ENCODE measurements at regions not wholly inside any gene's neighbourhood (a gene's known extent, or its start where the extent isn't known, plus 50 kb on each side); places are given as distances from the start of the nearest gene placed in this dataset.

- ChIA-PET CTCF (no interaction called here), POLR2A (no interaction called here)
- ATAC-seq (no peak), DNase-seq (ENCODE audit: low spot score) (no peak)
- peaks cover 9% of the 10 kb centered on the region for H3K9me3 Mint-ChIP-seq
- H3K27ac Mint-ChIP-seq, result no peak overlapping the region
- H3K4me1 Mint-ChIP-seq, result no peaks in the 10 kb centered on the region
- H3K36me3 Mint-ChIP-seq, result 0 out of 2 replicates have a peak, but pooled peaks cover 2% of the 10 kb centered on the region
- no peak overlapping the region for H3K4me3 Mint-ChIP-seq
- no peaks in the 10 kb centered on the region; the same call in 1 of the 2 replicates for H3K27me3 Mint-ChIP-seq (ENCODE audit: low read depth)
- TF ChIP-seq ZNF232 (CRISPR knock-in tag; IDR thresholded peaks at IDR 0.05) (no peak), NR3C1 (CRISPR knock-in tag; conservative IDR thresholded peaks at IDR 0.05; ENCODE audit: low read depth) (no peak), FOXP4 (CRISPR knock-in tag; IDR thresholded peaks at IDR 0.05) (no peak), USF1 (CRISPR knock-in tag; IDR thresholded peaks at IDR 0.05) (no peak), ZSCAN18 (CRISPR knock-in tag; IDR thresholded peaks at IDR 0.05) (no peak), ZBTB21 (CRISPR knock-in tag; IDR thresholded peaks at IDR 0.05; ENCODE audit: borderline replicate concordance) (no peak), CREB1 (CRISPR knock-in tag; IDR thresholded peaks at IDR 0.05) (no peak), RELA (CRISPR knock-in tag; IDR thresholded peaks at IDR 0.05; ENCODE audit: borderline replicate concordance) (no peak)
Measured at GRCh38 chr12:46998811-46999368, 80.5 kb upstream of the PCED1B start.

GRCh38 chr12:47004634-47005033, 74.8 kb upstream of the PCED1B start:
- ChIA-PET CTCF (no interaction called here), POLR2A (no interaction called here)
- Mint-ChIP-seq H3K27me3 (ENCODE audit: low read depth) (no peaks in the 10 kb centered on the region), H3K36me3 (no peaks in the 10 kb centered on the region), H3K4me3 (no peak overlapping the region), H3K27ac (no peak overlapping the region), H3K9me3 (peaks cover 4% of the 10 kb centered on the region; the same call in 1 of the 2 replicates), H3K4me1 (no peaks in the 10 kb centered on the region)
- DNase-seq (ENCODE audit: low spot score) (no peak), ATAC-seq (no peak)
- no peak for TF ChIP-seq EMX1 (CRISPR knock-in tag; IDR thresholded peaks at IDR 0.05)
- no peak for TF ChIP-seq JUN (CRISPR knock-in tag; IDR thresholded peaks at IDR 0.05)
- no peak for TF ChIP-seq AR (CRISPR knock-in tag; IDR thresholded peaks at IDR 0.05)
- TF ChIP-seq RORB (CRISPR knock-in tag; IDR thresholded peaks at IDR 0.05), result no peak
- TF ChIP-seq HMGA2 (CRISPR knock-in tag; IDR thresholded peaks at IDR 0.05), result no peak
- TF ChIP-seq JAZF1 (CRISPR knock-in tag; IDR thresholded peaks at IDR 0.05), result no peak

- peaks cover 4% of the 10 kb centered on the region; the same call in 1 of the 2 replicates for H3K9me3 Mint-ChIP-seq
- H3K27me3 Mint-ChIP-seq (ENCODE audit: low read depth), result no peaks in the 10 kb centered on the region
- ChIA-PET CTCF (interaction anchor here (0.9 kb wide), 1 partner anchor 14 kb away, joined by 3 read pairs; no protein-coding TSS in a partner anchor), POLR2A (no interaction called here)
- H3K4me3 Mint-ChIP-seq, result no peak overlapping the region
- H3K27ac Mint-ChIP-seq, result no peak overlapping the region
- H3K36me3 Mint-ChIP-seq, result no peaks in the 10 kb centered on the region
- DNase-seq (ENCODE audit: low spot score) (no peak), ATAC-seq (no peak)
- H3K4me1 Mint-ChIP-seq, result no peaks in the 10 kb centered on the region
- TF ChIP-seq ATF6 (CRISPR knock-in tag; IDR thresholded peaks at IDR 0.05) (no peak), MXD4 (CRISPR knock-in tag; IDR thresholded peaks at IDR 0.05; ENCODE audit: borderline replicate concordance) (no peak), CTCF (IDR thresholded peaks at IDR 0.05) (no peak), ZNF512 (CRISPR knock-in tag; IDR thresholded peaks at IDR 0.05; ENCODE audit: borderline replicate concordance) (no peak), FOXJ3 (CRISPR knock-in tag; IDR thresholded peaks at IDR 0.05; ENCODE audit: borderline replicate concordance) (no peak), SMAD4 (CRISPR knock-in tag; IDR thresholded peaks at IDR 0.05) (no peak), HMGA2 (CRISPR knock-in tag; IDR thresholded peaks at IDR 0.05) (no peak), CREB1 (CRISPR knock-in tag; IDR thresholded peaks at IDR 0.05) (no peak)
Measured at GRCh38 chr12:47007048-47007447, 72.4 kb upstream of the PCED1B start.

Data from WTC11 (cell line).